ENCODE measurements at regions not wholly inside any gene's neighbourhood (a gene's known extent, or its start where the extent isn't known, plus 50 kb on each side); places are given as distances from the start of the nearest gene placed in this dataset.
"Not testable (repeated sequence)": the region's sequence is repeated elsewhere in the genome, so short reads cannot be mapped to it uniquely, and the experiment has no call there.

DNA sequence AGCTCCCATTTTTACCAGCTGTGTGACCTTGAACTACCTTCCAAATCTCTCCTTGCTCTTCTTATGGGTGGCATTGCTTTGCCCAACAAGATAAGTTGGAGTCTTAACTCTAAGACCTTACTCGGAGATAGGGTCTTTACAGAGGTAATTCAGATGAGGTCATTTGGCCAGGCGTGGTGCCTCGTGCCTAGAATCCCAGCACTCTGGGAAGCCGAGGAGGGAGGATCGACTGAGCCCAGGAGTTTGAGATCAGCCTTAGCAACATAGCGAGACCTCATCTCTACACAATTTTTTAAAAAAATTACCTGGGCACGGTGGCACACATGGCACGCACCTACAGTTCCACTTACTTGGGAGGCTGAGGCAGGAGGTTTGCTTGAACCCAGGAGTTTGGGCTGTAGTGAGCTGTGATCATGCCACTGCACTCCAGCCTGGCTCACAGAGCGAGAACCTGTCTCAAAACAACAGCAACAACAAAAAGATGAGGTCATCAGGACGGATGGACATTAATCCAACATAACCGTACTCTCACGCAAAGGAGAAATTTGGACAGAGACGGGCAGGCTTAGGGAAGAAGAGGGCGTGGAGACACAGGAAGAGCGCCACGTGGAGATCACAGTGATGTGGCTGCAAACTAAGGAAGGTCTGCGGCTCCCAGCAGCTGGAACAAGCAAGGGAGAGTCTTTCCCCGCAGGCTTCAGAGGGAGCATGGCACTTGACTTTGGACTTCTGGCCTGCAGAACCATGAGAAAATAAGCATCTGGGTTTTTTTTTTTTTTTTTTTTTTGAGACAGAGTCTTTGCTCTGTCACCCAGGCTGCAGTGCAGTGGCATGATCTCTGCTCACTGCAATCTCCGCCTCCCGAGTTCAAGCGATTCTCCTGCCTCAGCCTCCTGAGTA lies 122.3 kb upstream of the CARD11 start:
- no peak for DNase-seq

- no peak for DNase-seq
Measured at GRCh38 chr7:3167551-3167950, 123.9 kb upstream of the CARD11 start.

DNA sequence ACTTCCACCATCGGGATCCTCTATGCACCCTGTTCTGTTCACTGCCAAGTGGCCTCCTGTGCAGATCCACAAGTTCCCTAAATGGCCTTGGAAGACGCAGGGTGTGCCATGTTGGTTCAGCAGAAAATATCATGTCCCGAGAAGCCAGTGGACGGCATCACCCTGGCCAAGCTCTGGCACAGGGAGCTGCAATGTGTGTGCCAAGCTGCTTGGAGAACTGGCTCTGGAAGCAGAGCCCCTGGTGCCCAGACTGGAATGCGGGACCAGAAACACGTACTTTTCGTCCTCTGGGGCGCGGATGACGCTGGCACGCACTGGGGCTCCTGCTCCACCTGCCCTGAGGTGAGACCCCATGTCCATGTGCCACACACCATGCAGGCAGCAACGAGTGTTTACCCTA lies 124.7 kb upstream of the CARD11 start:
- no peak for DNase-seq

DNA sequence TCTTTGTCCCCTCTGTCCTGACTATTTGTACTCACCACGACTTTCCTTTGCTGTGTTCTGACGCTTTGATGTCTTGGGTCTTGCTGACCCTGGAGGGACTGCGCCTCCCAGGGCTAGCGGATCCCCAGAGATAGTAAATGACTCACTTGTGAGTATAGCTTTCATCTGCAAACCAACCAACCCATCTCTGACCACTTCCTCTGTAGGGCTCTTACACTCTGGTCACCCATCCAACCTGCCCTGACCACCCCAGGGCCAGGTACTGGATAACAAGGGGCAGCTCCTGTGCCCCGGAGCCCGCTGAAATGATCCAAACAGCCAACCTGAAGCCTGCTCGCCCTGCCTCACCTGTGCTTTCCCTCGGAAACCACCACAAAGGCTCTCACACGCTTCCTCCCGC lies 125.2 kb upstream of the CARD11 start:
- DNase-seq = no peak

- DNase-seq = no peak
Measured at GRCh38 chr7:3172768-3173280, 128.2 kb upstream of the SDK1 start.

DNA sequence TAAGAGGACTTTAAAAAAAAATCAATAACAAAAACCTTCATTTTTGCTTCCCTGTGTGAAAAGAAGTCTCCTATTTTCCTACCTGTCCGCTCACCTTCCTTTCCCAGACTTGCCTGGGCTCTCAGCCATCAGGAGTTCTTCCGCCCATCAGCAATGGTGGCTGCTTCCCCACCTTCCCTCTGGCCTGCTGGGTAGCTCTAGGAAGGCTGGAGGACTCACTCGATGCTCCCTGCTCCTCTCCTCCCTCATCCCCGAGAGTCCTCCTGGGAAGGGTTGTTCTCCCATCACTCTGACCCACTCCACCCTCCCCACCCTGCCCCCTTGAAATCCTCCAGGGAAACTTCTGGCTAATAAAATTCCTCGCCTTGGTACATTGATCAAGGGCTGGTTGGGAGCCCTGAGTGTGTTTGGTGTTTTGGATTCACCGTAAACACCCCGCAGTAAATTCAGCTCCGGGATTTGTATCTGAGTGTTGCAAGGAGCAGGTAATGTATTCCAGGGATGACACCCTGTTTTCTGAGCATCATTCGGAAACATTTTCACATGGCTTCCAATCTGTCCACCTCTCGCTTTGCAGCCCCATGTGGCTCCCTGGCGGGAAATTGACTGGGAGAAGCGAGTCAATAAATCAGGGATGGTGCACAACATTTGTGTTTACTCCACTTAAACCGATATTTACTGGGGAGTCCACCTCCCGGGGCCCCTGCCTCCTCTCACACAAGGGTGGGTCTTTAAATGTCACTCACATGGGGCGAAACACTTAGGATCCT lies 126.4 kb upstream of the SDK1 start:
- no peak for DNase-seq

GRCh38 chr7:3175285-3175902 lies 125.7 kb upstream of the SDK1 start:
- DNase-seq = no peak

DNA sequence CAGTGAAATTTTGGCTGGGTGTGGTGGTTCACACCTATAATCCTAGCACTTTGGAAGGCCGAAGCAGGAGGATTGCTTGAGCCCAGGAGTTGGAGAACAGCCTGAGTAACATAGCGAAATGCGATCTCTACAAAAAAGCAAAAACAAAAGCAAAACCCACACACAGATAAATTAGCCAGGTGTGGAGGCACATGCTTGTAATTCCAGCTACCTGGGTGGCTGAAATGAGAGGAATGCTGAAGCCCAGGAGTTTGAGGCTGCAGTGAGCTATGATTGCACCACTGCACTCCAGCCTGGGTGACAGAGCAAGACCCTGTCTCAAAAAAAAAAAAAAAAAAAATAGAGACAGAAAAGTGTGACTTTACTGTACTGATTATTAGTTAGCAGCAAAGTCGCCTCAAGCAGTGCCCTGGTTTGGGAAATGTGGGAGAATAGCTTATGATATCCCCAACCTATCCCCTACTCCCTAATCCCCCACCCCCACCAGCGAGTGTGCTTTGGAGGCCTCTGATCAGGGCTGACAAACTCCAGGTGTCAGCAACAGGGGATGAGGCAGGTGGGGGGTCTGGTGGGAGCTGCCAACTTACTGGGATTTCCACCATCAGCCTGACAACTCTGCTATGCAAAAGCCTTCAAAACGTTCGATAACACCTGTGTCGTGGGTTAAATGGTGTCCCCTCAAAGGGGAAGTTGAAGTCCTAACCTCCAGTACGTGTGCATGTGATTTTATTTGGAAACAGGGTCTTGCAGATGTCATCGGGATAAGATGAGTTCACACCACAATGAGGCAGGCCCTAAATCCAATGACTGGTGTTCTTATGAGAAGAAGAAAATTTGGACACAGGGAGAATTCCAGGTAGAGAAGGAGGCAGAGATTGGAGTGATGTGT lies 124.7 kb upstream of the SDK1 start:
- DNase-seq = no peak

GRCh38 chr7:3177271-3177670 lies 123.8 kb upstream of the SDK1 start:
- no peak for DNase-seq

DNA sequence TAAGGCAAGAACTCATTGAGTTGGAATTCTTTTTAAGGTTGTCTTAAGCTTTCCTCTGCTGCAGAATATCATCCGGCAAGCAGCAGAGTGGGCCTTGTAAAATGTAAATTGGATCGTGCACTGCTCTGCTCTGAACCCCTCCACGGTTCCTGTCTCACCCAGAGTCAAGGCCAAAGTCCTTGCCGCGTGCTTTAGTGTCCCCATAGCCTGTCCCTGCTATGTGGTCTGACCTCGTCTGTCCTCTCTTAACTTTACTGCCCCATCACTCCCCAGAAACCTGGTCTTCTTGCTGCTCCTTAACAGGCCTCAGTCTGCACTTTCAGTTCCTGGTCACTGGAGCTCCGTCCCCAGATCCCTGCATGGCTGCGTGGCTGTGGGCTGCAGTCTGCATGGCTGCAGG lies 121.6 kb upstream of the SDK1 start:
- DNase-seq = no peak

- no peak for DNase-seq
Measured at GRCh38 chr7:3180604-3181003, 120.4 kb upstream of the SDK1 start.

GRCh38 chr7:3182055-3182454 lies 119.0 kb upstream of the SDK1 start:
- DNase-seq = not testable (repeated sequence)

DNA sequence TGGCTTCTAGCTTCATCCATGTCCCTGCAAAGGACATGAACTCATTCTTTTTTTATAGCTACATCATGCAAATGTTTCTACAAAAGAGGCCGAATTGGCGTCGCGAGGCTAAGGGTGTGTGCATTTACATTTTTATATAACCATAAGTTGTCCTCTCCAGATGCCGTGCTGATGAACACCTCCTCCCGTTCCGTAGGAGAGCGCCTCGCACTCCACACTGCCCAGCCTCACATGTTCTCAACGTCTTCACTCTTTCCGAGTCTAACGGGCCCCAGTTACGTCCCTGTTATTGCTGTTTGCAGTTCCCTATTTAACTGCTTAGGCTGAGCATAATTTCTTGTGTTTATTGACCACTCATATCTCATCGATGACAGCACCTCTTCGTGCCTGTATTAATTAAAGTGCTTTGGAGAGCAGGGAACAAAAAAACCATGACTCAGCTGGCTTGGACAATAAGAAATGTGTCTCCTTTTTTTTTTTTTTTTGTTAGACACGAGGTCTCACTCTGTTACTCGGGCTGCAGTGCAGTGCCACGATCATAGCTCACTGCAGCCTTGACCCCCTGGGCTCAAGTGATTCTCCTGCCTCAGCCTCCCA lies 113.5 kb upstream of the SDK1 start:
- DNase-seq = no peak

DNA sequence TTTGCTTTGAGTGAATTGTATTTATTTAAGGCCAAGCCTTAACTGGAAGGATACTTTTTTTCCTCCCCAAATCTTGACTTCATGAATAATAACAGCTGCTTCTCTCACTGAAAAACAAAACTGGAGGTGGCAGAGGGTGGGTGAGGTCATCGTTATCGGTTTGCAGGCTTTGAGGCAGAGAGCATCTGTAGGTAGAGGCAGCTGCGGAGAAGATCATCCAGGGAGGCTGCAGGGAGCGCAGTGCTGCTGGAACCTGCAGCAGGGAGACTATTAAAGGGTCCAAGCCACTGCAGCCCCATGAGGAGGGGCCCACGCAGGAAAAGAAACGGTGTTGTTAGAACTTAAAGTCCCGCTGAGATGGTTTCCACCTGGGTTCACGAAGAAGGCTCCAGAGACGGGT lies 112.1 kb upstream of the SDK1 start:
- DNase-seq = no peak

DNA sequence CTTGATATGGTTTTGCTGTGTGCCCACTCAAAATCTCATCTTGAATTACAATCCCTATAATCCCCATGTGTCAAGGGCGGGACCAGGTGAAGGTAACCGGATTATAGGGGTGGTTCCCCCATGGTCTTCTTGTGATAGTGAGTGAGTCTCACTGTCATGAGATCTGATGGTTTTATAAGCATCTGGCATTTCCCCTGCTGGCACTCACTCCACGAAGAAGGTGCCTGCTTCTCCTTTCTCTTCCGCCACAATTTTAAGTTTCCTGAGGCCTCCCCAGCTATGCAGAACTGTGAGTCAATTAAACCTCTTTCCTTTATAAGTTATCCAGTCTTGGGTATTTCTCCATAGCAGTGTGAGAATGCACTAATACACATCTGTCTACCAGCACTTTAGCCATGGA lies 109.5 kb upstream of the SDK1 start:
- DNase-seq = no peak

DNA sequence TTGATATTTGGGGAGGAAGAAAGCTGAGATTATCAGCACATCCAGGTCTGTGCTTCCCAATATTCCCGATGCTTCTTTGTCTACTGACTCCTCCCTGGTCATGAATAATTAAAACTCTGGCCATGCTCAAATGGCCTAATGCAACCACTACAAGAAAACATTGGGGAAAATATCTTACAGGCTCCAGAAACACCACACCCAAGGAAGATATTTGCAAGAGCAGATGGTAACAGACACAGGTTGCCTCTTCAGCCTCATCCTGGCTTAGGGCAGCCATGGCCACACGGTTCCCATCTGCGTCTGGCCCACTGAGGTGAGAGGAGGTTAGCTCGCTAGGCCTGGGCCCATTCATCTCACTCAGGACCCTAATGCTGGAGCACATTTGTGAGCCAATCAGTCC lies 108.4 kb upstream of the SDK1 start:
- no peak for DNase-seq

- DNase-seq = no peak
Measured at GRCh38 chr7:3193379-3194120, 107.5 kb upstream of the SDK1 start.

GRCh38 chr7:3194501-3195141 lies 106.4 kb upstream of the SDK1 start:
- DNase-seq = no peak

GRCh38 chr7:3195160-3195559 lies 105.9 kb upstream of the SDK1 start:
- DNase-seq = no peak

DNA sequence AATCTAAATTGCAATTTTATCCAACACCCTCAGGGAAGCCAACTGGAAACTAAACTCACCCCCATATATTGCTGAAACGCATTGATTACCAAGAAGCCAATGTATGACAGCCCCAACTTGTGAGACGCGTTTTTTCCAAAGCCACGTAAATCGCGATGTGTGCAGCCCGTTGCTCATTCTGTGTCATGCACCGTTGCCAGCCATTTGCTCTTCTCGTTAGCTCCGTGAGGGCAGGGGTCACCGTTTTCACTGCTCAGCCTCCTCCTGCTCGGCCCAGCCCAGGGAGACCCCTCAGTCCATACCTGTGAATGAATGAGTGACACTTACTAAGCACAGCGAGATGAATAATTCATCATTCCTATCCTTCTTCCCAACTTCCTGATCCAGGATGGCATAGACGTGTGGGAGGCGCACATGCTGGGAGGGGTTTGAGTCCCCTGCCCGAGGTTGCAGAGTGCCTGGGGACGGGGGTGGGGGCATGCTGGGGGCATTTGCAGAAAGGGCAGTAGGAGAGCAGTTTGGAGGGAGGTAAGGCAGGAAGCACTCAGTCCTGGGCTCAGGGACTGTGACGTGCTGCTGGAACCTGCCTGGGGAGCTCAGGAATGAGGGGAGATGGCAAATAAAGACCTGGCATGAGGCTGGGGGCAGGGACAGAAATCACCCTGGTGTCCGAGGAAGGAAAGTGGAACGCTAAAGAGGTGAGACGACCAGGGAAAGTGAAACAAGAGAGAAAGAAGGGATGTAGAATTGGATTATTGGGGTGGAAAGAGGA lies 104.2 kb upstream of the SDK1 start:
- DNase-seq = no peak
